HG03558 (cell line): ENCODE measurements at regions not wholly inside any gene's neighbourhood (a gene's known extent, or its start where the extent isn't known, plus 50 kb on each side); places are given as distances from the start of the nearest gene placed in this dataset.

Source experiments
- ATAC-seq: cut with Tn5 transposase; IDR thresholded peaks from one replicate; pipeline ENCODE4 v1.9.1; 2021; ENCODE audit warnings: moderate number of reproducible peaks; ENCODE audit not compliant: unreplicated experiment; ENCODE audit errors: extremely low read depth

GRCh38 chr4:163846008-163846407 is 351.5 kb downstream of the TMA16 start:
- no peak for ATAC-seq

- ATAC-seq = no peak
Measured at GRCh38 chr4:163852246-163852645, 357.8 kb downstream of the TMA16 start.

- no peak for ATAC-seq
Measured at GRCh38 chr4:163857903-163858302, 363.4 kb downstream of the TMA16 start.

GRCh38 chr4:163858515-163858914 is 364.0 kb downstream of the TMA16 start:
- ATAC-seq = no peak

- no peak for ATAC-seq
Measured at GRCh38 chr4:163863082-163863481, 368.6 kb downstream of the TMA16 start.

GRCh38 chr4:163865010-163865409 is 370.5 kb downstream of the TMA16 start:
- no peak for ATAC-seq

GRCh38 chr4:163866728-163867315 is 372.3 kb downstream of the TMA16 start:
- ATAC-seq = no peak

GRCh38 chr4:163868445-163868844 is 374.0 kb downstream of the TMA16 start:
- no peak for ATAC-seq

- no peak for ATAC-seq
Measured at GRCh38 chr4:163871078-163871477, 376.6 kb downstream of the TMA16 start.

GRCh38 chr4:163875327-163875726 is 380.8 kb downstream of the TMA16 start:
- ATAC-seq = no peak

- no peak for ATAC-seq
Measured at GRCh38 chr4:163878336-163879121, 384.0 kb downstream of the TMA16 start.

- ATAC-seq = no peak
Measured at GRCh38 chr4:163892417-163892816, 397.9 kb downstream of the TMA16 start.

- no peak for ATAC-seq
Measured at GRCh38 chr4:163895378-163896005, 401.0 kb downstream of the TMA16 start.

GRCh38 chr4:163901319-163901718 is 406.8 kb downstream of the TMA16 start:
- ATAC-seq = no peak

- ATAC-seq = no peak
Measured at GRCh38 chr4:163902417-163902816, 407.9 kb downstream of the TMA16 start.

GRCh38 chr4:163911891-163912290 is 417.4 kb downstream of the TMA16 start:
- no peak for ATAC-seq

- no peak for ATAC-seq
Measured at GRCh38 chr4:163913571-163913970, 419.1 kb downstream of the TMA16 start.

GRCh38 chr4:163915896-163916295 is 421.4 kb downstream of the TMA16 start:
- no peak for ATAC-seq

GRCh38 chr4:163920426-163920825 is 425.9 kb downstream of the TMA16 start:
- ATAC-seq = no peak

- no peak for ATAC-seq
Measured at GRCh38 chr4:163922302-163922701, 427.8 kb downstream of the TMA16 start.

GRCh38 chr4:163923092-163923491 is 428.6 kb downstream of the TMA16 start:
- ATAC-seq = no peak
